Activated T-helper 2 cell treated with anti-CD3 and anti-CD28 coated beads, Interferon-gamma antibody, Interleukin-2, Interleukin-4, amounts not matched to agents 10 μg/mL and 5 μg/mL and 100 μg/mL, durations not matched to agents 14 hours and 24 hours and 36 hours (primary cell): ENCODE measurements at regions not wholly inside any gene's neighbourhood (a gene's known extent, or its start where the extent isn't known, plus 50 kb on each side); places are given as distances from the start of the nearest gene placed in this dataset.
"Not testable (repeated sequence)": the region's sequence is repeated elsewhere in the genome, so short reads cannot be mapped to it uniquely, and the experiment has no call there.

Source experiments
- DNase-seq: peaks from one replicate; pipeline ENCODE4 v3.0.0; 2021; ENCODE audit warnings: low spot score
- H3K27ac Mint-ChIP-seq: one replicate; pipeline ENCODE4 v1.8.0; 2021; ENCODE audit warnings: mixed read lengths
- H3K27me3 Mint-ChIP-seq: one replicate; pipeline ENCODE4 v1.8.0; 2021; ENCODE audit warnings: low read depth, mixed read lengths
- H3K36me3 Mint-ChIP-seq: one replicate; pipeline ENCODE4 v1.8.0; 2021; ENCODE audit warnings: low read depth, mixed read lengths
- H3K4me1 Mint-ChIP-seq: one replicate; pipeline ENCODE4 v1.8.0; 2021; ENCODE audit warnings: low read depth, mixed read lengths
- H3K4me3 Mint-ChIP-seq: one replicate; pipeline ENCODE4 v1.8.0; 2021; ENCODE audit warnings: low read depth, mild to moderate bottlenecking, moderate library complexity, mixed read lengths
- H3K9me3 Mint-ChIP-seq: one replicate; pipeline ENCODE4 v1.8.0; 2021; ENCODE audit warnings: mixed read lengths
- intact Hi-C: fragments of 100-400 bp; cut with micrococcal nuclease; formaldehyde crosslinking; loops from one replicate; pipeline ENCODE4 v1.15.1; 2023

- no peak for DNase-seq
- H3K27me3 Mint-ChIP-seq = no peaks in the 10 kb centered on the region
- intact Hi-C loops = no loop called here
- H3K27ac Mint-ChIP-seq = no peak overlapping the region
- no peak overlapping the region for H3K4me3 Mint-ChIP-seq
- no peaks in the 10 kb centered on the region for H3K4me1 Mint-ChIP-seq
- H3K9me3 Mint-ChIP-seq = peaks cover 49% of the 10 kb centered on the region
- H3K36me3 Mint-ChIP-seq = no peaks in the 10 kb centered on the region
These were observed 719.1 kb upstream of the ANO3 start for GRCh38 chr11:25612806-25613205.

- Mint-ChIP-seq H3K4me3 (no peak overlapping the region), H3K27ac (no peak overlapping the region), H3K9me3 (peaks cover 45% of the 10 kb centered on the region), H3K4me1 (no peaks in the 10 kb centered on the region), H3K27me3 (no peaks in the 10 kb centered on the region), H3K36me3 (no peaks in the 10 kb centered on the region)
- DNase-seq = no peak
- intact Hi-C loops = no loop called here
These were observed 718.5 kb upstream of the ANO3 start for GRCh38 chr11:25613451-25613850.

- H3K4me3 Mint-ChIP-seq = no peak overlapping the region
- no peaks in the 10 kb centered on the region for H3K4me1 Mint-ChIP-seq
- no peak overlapping the region for H3K27ac Mint-ChIP-seq
- peaks cover 47% of the 10 kb centered on the region for H3K9me3 Mint-ChIP-seq
- DNase-seq = no peak
- no peaks in the 10 kb centered on the region for H3K27me3 Mint-ChIP-seq
- intact Hi-C loops = no loop called here
- no peaks in the 10 kb centered on the region for H3K36me3 Mint-ChIP-seq
These were observed 718.1 kb upstream of the ANO3 start for GRCh38 chr11:25613865-25614264.

- Mint-ChIP-seq H3K27me3 (no peaks in the 10 kb centered on the region), H3K36me3 (no peaks in the 10 kb centered on the region), H3K9me3 (peaks cover 41% of the 10 kb centered on the region), H3K4me3 (no peak overlapping the region), H3K4me1 (no peaks in the 10 kb centered on the region), H3K27ac (no peak overlapping the region)
- no peak for DNase-seq
- intact Hi-C loops = no loop called here
These were observed 716.9 kb upstream of the ANO3 start for GRCh38 chr11:25615069-25615468.

GRCh38 chr11:25615841-25616240, 716.1 kb upstream of the ANO3 start:
- Mint-ChIP-seq H3K27ac (no peak overlapping the region), H3K4me3 (no peak overlapping the region), H3K36me3 (no peaks in the 10 kb centered on the region), H3K27me3 (no peaks in the 10 kb centered on the region), H3K4me1 (no peaks in the 10 kb centered on the region), H3K9me3 (peaks cover 34% of the 10 kb centered on the region)
- intact Hi-C loops = no loop called here
- DNase-seq = no peak

GRCh38 chr11:25625094-25625493, 706.8 kb upstream of the ANO3 start:
- Mint-ChIP-seq H3K4me1 (no peaks in the 10 kb centered on the region), H3K27me3 (no peaks in the 10 kb centered on the region), H3K4me3 (no peak overlapping the region), H3K9me3 (peaks cover 31% of the 10 kb centered on the region), H3K27ac (no peak overlapping the region), H3K36me3 (no peaks in the 10 kb centered on the region)
- intact Hi-C loops = no loop called here
- DNase-seq = no peak

GRCh38 chr11:25628030-25628429, 703.9 kb upstream of the ANO3 start:
- no peak overlapping the region for H3K4me3 Mint-ChIP-seq
- no peak overlapping the region for H3K27ac Mint-ChIP-seq
- H3K36me3 Mint-ChIP-seq = no peaks in the 10 kb centered on the region
- peaks cover 31% of the 10 kb centered on the region for H3K9me3 Mint-ChIP-seq
- intact Hi-C loops = no loop called here
- H3K4me1 Mint-ChIP-seq = no peaks in the 10 kb centered on the region
- no peaks in the 10 kb centered on the region for H3K27me3 Mint-ChIP-seq
- DNase-seq = no peak

- Mint-ChIP-seq H3K4me3 (no peak overlapping the region), H3K36me3 (no peaks in the 10 kb centered on the region), H3K9me3 (peaks cover 19% of the 10 kb centered on the region), H3K27me3 (no peaks in the 10 kb centered on the region), H3K27ac (no peak overlapping the region), H3K4me1 (no peaks in the 10 kb centered on the region)
- no peak for DNase-seq
- intact Hi-C loops = no loop called here
These were observed 698.7 kb upstream of the ANO3 start for GRCh38 chr11:25633230-25633629.

- H3K4me1 Mint-ChIP-seq, H3K27ac Mint-ChIP-seq, DNase-seq, intact Hi-C loops, H3K36me3 Mint-ChIP-seq, H3K4me3 Mint-ChIP-seq, H3K27me3 Mint-ChIP-seq: not testable (repeated sequence)
- H3K9me3 Mint-ChIP-seq = peaks cover 29% of the 10 kb centered on the region
These were observed 682.7 kb upstream of the ANO3 start for GRCh38 chr11:25649220-25649619.

- H3K9me3 Mint-ChIP-seq = peaks cover 29% of the 10 kb centered on the region
- no peak overlapping the region for H3K27ac Mint-ChIP-seq
- no peak for DNase-seq
- no peak overlapping the region for H3K4me3 Mint-ChIP-seq
- no peaks in the 10 kb centered on the region for H3K4me1 Mint-ChIP-seq
- intact Hi-C loops = no loop called here
- H3K36me3 Mint-ChIP-seq = no peaks in the 10 kb centered on the region
- H3K27me3 Mint-ChIP-seq = no peaks in the 10 kb centered on the region
These were observed 681.6 kb upstream of the ANO3 start for GRCh38 chr11:25650319-25650718.

- Mint-ChIP-seq H3K27ac (no peak overlapping the region), H3K36me3 (no peaks in the 10 kb centered on the region), H3K27me3 (no peaks in the 10 kb centered on the region), H3K4me3 (no peak overlapping the region), H3K9me3 (peaks cover 24% of the 10 kb centered on the region), H3K4me1 (no peaks in the 10 kb centered on the region)
- intact Hi-C loops = no loop called here
- DNase-seq = no peak
These were observed 676.3 kb upstream of the ANO3 start for GRCh38 chr11:25655636-25656035.

- no peaks in the 10 kb centered on the region for H3K4me1 Mint-ChIP-seq
- no peaks in the 10 kb centered on the region for H3K27me3 Mint-ChIP-seq
- DNase-seq = no peak
- intact Hi-C loops = no loop called here
- H3K9me3 Mint-ChIP-seq = peaks cover 25% of the 10 kb centered on the region
- H3K36me3 Mint-ChIP-seq = no peaks in the 10 kb centered on the region
- no peak overlapping the region for H3K4me3 Mint-ChIP-seq
- no peak overlapping the region for H3K27ac Mint-ChIP-seq
These were observed 673.0 kb upstream of the ANO3 start for GRCh38 chr11:25658916-25659315.

- Mint-ChIP-seq H3K4me1 (no peaks in the 10 kb centered on the region), H3K4me3 (no peak overlapping the region), H3K27me3 (no peaks in the 10 kb centered on the region), H3K9me3 (peaks cover 25% of the 10 kb centered on the region), H3K27ac (no peak overlapping the region), H3K36me3 (no peaks in the 10 kb centered on the region)
- intact Hi-C loops = no loop called here
- no peak for DNase-seq
These were observed 672.2 kb upstream of the ANO3 start for GRCh38 chr11:25659706-25660105.

GRCh38 chr11:25667871-25668270, 664.1 kb upstream of the ANO3 start:
- Mint-ChIP-seq H3K4me1 (no peaks in the 10 kb centered on the region), H3K27me3 (no peaks in the 10 kb centered on the region), H3K9me3 (peaks cover 43% of the 10 kb centered on the region), H3K36me3 (no peaks in the 10 kb centered on the region), H3K4me3 (no peak overlapping the region), H3K27ac (no peak overlapping the region)
- no peak for DNase-seq
- intact Hi-C loops = no loop called here
